NCI-H524 treated with DMSO at 0.1 percent for 48 hours (cell line): ENCODE measurements at regions not wholly inside any gene's neighbourhood (a gene's known extent, or its start where the extent isn't known, plus 50 kb on each side); places are given as distances from the start of the nearest gene placed in this dataset.

Source experiments
- DNase-seq: peaks from one replicate; lab custom pipeline; 2025; lab: John Stamatoyannopoulos, UW

GRCh38 chr2:104531122-104531521 is 322.8 kb upstream of the POU3F3 start:
- DNase-seq, result no peak

GRCh38 chr2:104537116-104537515 is 316.8 kb upstream of the POU3F3 start:
- DNase-seq, result no peak

- no peak for DNase-seq
Measured at GRCh38 chr2:104538077-104538476, 315.8 kb upstream of the POU3F3 start.

GRCh38 chr2:104539649-104540048 is 314.3 kb upstream of the POU3F3 start:
- no peak for DNase-seq

GRCh38 chr2:104545055-104545454 is 308.9 kb upstream of the POU3F3 start:
- DNase-seq, result no peak

GRCh38 chr2:104546537-104546936 is 307.4 kb upstream of the POU3F3 start:
- DNase-seq, result no peak

GRCh38 chr2:104547221-104547620 is 306.7 kb upstream of the POU3F3 start:
- DNase-seq, result peak; percentile 44

- DNase-seq, result no peak
Measured at GRCh38 chr2:104561251-104561650, 292.7 kb upstream of the POU3F3 start.

- DNase-seq, result no peak
Measured at GRCh38 chr2:104562537-104562936, 291.4 kb upstream of the POU3F3 start.

- no peak for DNase-seq
Measured at GRCh38 chr2:104563398-104563996, 290.4 kb upstream of the POU3F3 start.

GRCh38 chr2:104568247-104568646 is 285.7 kb upstream of the POU3F3 start:
- no peak for DNase-seq

- no peak for DNase-seq
Measured at GRCh38 chr2:104570259-104570658, 283.7 kb upstream of the POU3F3 start.

- no peak for DNase-seq
Measured at GRCh38 chr2:104572834-104573233, 281.1 kb upstream of the POU3F3 start.

- DNase-seq, result no peak
Measured at GRCh38 chr2:104574367-104574766, 279.5 kb upstream of the POU3F3 start.

- DNase-seq, result no peak
Measured at GRCh38 chr2:104577143-104577542, 276.8 kb upstream of the POU3F3 start.

GRCh38 chr2:104582471-104582870 is 271.4 kb upstream of the POU3F3 start:
- no peak for DNase-seq

GRCh38 chr2:104583811-104584210 is 270.1 kb upstream of the POU3F3 start:
- DNase-seq, result no peak

GRCh38 chr2:104584393-104584792 is 269.5 kb upstream of the POU3F3 start:
- no peak for DNase-seq

GRCh38 chr2:104595576-104595975 is 258.3 kb upstream of the POU3F3 start:
- DNase-seq, result no peak

- DNase-seq, result no peak
Measured at GRCh38 chr2:104597942-104598341, 256.0 kb upstream of the POU3F3 start.

- DNase-seq, result no peak
Measured at GRCh38 chr2:104598636-104599035, 255.3 kb upstream of the POU3F3 start.

GRCh38 chr2:104599787-104600510 is 254.0 kb upstream of the POU3F3 start:
- no peak for DNase-seq

- DNase-seq, result no peak
Measured at GRCh38 chr2:104606056-104606455, 247.9 kb upstream of the POU3F3 start.

- DNase-seq, result no peak
Measured at GRCh38 chr2:104616856-104617255, 237.1 kb upstream of the POU3F3 start.
